H1 (cell line): ENCODE measurements at regions not wholly inside any gene's neighbourhood (a gene's known extent, or its start where the extent isn't known, plus 50 kb on each side); places are given as distances from the start of the nearest gene placed in this dataset.

Source experiments
- CTCF ChIA-PET: fragments of 300-600 bp; sonication (Branson Sonifier 250); formaldehyde crosslinking; loops from one replicate; lab custom pipeline; 2021; ENCODE audit not compliant: partially characterized antibody; lab: Charles Lee
- POLR2A ChIA-PET: fragments of 300-600 bp; sonication (Branson Sonifier 250); formaldehyde crosslinking; loops from one replicate; lab custom pipeline; 2021; ENCODE audit warnings: inconsistent platforms; ENCODE audit not compliant: partially characterized antibody; lab: Charles Lee
- DNase-seq, 2 experiments: peaks; one replicate each; pipeline versions ENCODE4 v3.0.0 to v3.0.0-alpha.2; 2010 to 2022; ENCODE audit warnings: low spot score in 2 of 2, low read depth in 1 of 2, mixed read lengths in 1 of 2
- FAIRE-seq: peaks from 2 replicates; lab custom pipeline; 2011; peaks lifted over from hg19 to GRCh38; lab: Jason Lieb, UNC
- H2AFZ ChIP-seq: 2 replicates; pipeline ENCODE4 v1.8.1; 2012; ENCODE audit warnings: low read length, inconsistent platforms
- H2AK5ac ChIP-seq: 2 replicates; pipeline ENCODE4 v1.6.1; 2013; ENCODE audit warnings: low read depth, low read length
- H2BK120ac ChIP-seq: replicated peaks from 2 replicates; pipeline ENCODE3; 2013; ENCODE audit warnings: low read depth, low read length, inconsistent platforms
- H2BK12ac ChIP-seq: 2 replicates; pipeline ENCODE4 v1.6.1; 2013; ENCODE audit warnings: low read depth, low read length
- H2BK15ac ChIP-seq: 2 replicates; pipeline ENCODE4 v1.6.1; 2013; ENCODE audit warnings: low read length
- H2BK20ac ChIP-seq: 2 replicates; pipeline ENCODE4 v1.6.1; 2013; ENCODE audit warnings: low read length
- H2BK5ac ChIP-seq: 2 replicates; pipeline ENCODE4 v1.6.1; 2013; ENCODE audit warnings: low read depth, low read length
- H3K14ac ChIP-seq: 2 replicates; pipeline ENCODE4 v1.6.1; 2013; ENCODE audit warnings: inconsistent platforms; ENCODE audit not compliant: insufficient read length
- H3K18ac ChIP-seq: 2 replicates; pipeline ENCODE4 v1.6.1; 2013; ENCODE audit warnings: low read length; ENCODE audit errors: extremely low read depth
- H3K23ac ChIP-seq: 2 replicates; pipeline ENCODE4 v1.6.1; 2013; ENCODE audit warnings: inconsistent platforms; ENCODE audit not compliant: insufficient read length
- H3K23me2 ChIP-seq: 2 replicates; pipeline ENCODE4 v1.6.1; 2013; ENCODE audit warnings: low read depth, low read length
- H3K27ac ChIP-seq: 2 replicates; pipeline ENCODE4 v1.6.1; 2011; ENCODE audit warnings: low read depth, low read length, inconsistent platforms
- H3K27me3 ChIP-seq, 4 experiments: replicated peaks in 1 of 4; 1 replicate in 1 of 4; 2 replicates in 3 of 4; pipeline versions ENCODE4 v1.6.1 to v1.8.1; 2011 to 2013; ENCODE audit warnings: low read length in 3 of 4, mild to moderate bottlenecking in 3 of 4, inconsistent platforms in 2 of 4, mixed read lengths in 2 of 4, moderate library complexity in 1 of 4; ENCODE audit not compliant: control insufficient read depth in 3 of 4, insufficient read depth in 3 of 4; ENCODE audit errors: extremely low read depth in 1 of 4
- H3K36me3 ChIP-seq, 4 experiments: 2 replicates each; pipeline versions ENCODE4 v1.6.1 to v1.8.1; 2011 to 2013; ENCODE audit warnings: mild to moderate bottlenecking in 4 of 4, low read length in 3 of 4, moderate library complexity in 2 of 4, control low read depth in 1 of 4, inconsistent platforms in 1 of 4; ENCODE audit not compliant: insufficient read depth in 4 of 4, control insufficient read depth in 2 of 4
- H3K4ac ChIP-seq: replicated peaks from 2 replicates; pipeline ENCODE3; 2013; ENCODE audit warnings: low read length, low read depth, mixed read lengths, inconsistent platforms; ENCODE audit not compliant: insufficient read length
- H3K4me1 ChIP-seq, 4 experiments: replicated peaks in 1 of 4; 1 replicate in 1 of 4; 2 replicates in 3 of 4; pipeline versions ENCODE4 v1.6.1 to v1.8.1; 2011 to 2013; ENCODE audit warnings: low read length in 3 of 4, inconsistent platforms in 2 of 4, mixed read lengths in 1 of 4; ENCODE audit not compliant: insufficient read depth in 4 of 4, control insufficient read depth in 3 of 4
- H3K4me2 ChIP-seq, 2 experiments: 2 replicates each; pipeline versions ENCODE4 v1.6.1 to v1.8.1; 2011 to 2013; ENCODE audit warnings: low read depth in 2 of 2, low read length in 2 of 2, control low read depth in 1 of 2, inconsistent platforms in 1 of 2, mild to moderate bottlenecking in 1 of 2; ENCODE audit not compliant: insufficient read depth in 1 of 2
- H3K4me3 ChIP-seq, 4 experiments: fragments of 200-600, 300-600 bp in 1 of 4; sonication (generic), shearing (Covaris generic), sonication (Bioruptor Twin) in 1 of 4; 2 replicates each; pipeline versions ENCODE4 v1.5.1 to v1.8.1; 2011 to 2016; ENCODE audit warnings: low read length in 4 of 4, low read depth in 3 of 4, control low read depth in 2 of 4, inconsistent platforms in 2 of 4, mild to moderate bottlenecking in 2 of 4, mixed read lengths in 1 of 4, moderate library complexity in 1 of 4; ENCODE audit not compliant: insufficient read depth in 2 of 4; ENCODE audit errors: extremely low read depth in 1 of 4
- H3K56ac ChIP-seq: replicated peaks from 2 replicates; pipeline ENCODE3; 2013; ENCODE audit warnings: low read depth, mild to moderate bottlenecking, mixed read lengths, low read length, inconsistent platforms; ENCODE audit not compliant: insufficient read length
- H3K79me1 ChIP-seq: 2 replicates; pipeline ENCODE4 v1.6.1; 2013; ENCODE audit warnings: low read depth, low read length, control low read depth
- H3K79me2 ChIP-seq, 2 experiments: 2 replicates each; pipeline versions ENCODE4 v1.6.1 to v1.8.1; 2012 to 2013; ENCODE audit warnings: low read length in 2 of 2, mild to moderate bottlenecking in 2 of 2, inconsistent platforms in 1 of 2; ENCODE audit not compliant: insufficient read depth in 2 of 2, control insufficient read depth in 1 of 2
- H3K9ac ChIP-seq, 4 experiments: replicated peaks in 1 of 4; 1 replicate in 1 of 4; 2 replicates in 3 of 4; pipeline versions ENCODE4 v1.6.1 to v1.8.1; 2011 to 2013; ENCODE audit warnings: low read depth in 3 of 4, low read length in 3 of 4, control low read depth in 2 of 4, mild to moderate bottlenecking in 2 of 4, moderate library complexity in 2 of 4, inconsistent platforms in 1 of 4; ENCODE audit errors: extremely low read depth in 1 of 4
- H3K9me3 ChIP-seq, 2 experiments: 2 replicates each; pipeline versions ENCODE4 v1.6.1 to v1.8.1; 2012 to 2013; ENCODE audit warnings: mild to moderate bottlenecking in 2 of 2, moderate library complexity in 2 of 2, control low read depth in 1 of 2, inconsistent platforms in 1 of 2, low read depth in 1 of 2, low read length in 1 of 2, mixed read lengths in 1 of 2; ENCODE audit not compliant: insufficient read depth in 2 of 2
- H4K20me1 ChIP-seq, 2 experiments: replicated peaks in 1 of 2; 2 replicates each; pipeline versions ENCODE3 to v1.8.1; 2011 to 2013; ENCODE audit warnings: inconsistent platforms in 2 of 2, low read length in 2 of 2, mild to moderate bottlenecking in 1 of 2; ENCODE audit not compliant: insufficient read depth in 2 of 2, control insufficient read depth in 1 of 2
- H4K5ac ChIP-seq: 2 replicates; pipeline ENCODE4 v1.6.1; 2013; ENCODE audit warnings: low read length, low read depth, mixed read lengths, inconsistent platforms; ENCODE audit not compliant: insufficient read length
- H4K8ac ChIP-seq: 2 replicates; pipeline ENCODE4 v1.8.0; 2013; ENCODE audit warnings: mild to moderate bottlenecking, moderate library complexity, low read length, inconsistent platforms; ENCODE audit not compliant: insufficient read depth; ENCODE audit errors: extremely low read depth
- H4K91ac ChIP-seq: replicated peaks from 2 replicates; pipeline ENCODE3; 2013; ENCODE audit warnings: low read length, mixed read lengths, inconsistent platforms; ENCODE audit not compliant: insufficient read length
- ASH2L ChIP-seq: fragments of 200-600, 300-600 bp; sonication (generic); IDR thresholded peaks from one replicate; pipeline ENCODE4 v1.7.1; 2017; ENCODE audit warnings: low read length
- BRCA1 ChIP-seq: IDR thresholded peaks from 2 replicates; pipeline ENCODE4 v1.6.1; 2012; ENCODE audit warnings: low read depth, low read length, improper control_type of control experiment
- CBX8 ChIP-seq: fragments of 300-800, 300-1000 bp; sonication (generic); IDR thresholded peaks from 2 replicates; pipeline ENCODE4 v1.7.1; 2016; ENCODE audit warnings: low read depth, low read length, borderline replicate concordance
- CHD2 ChIP-seq: IDR thresholded peaks from 2 replicates; pipeline ENCODE4 v1.6.1; 2012; ENCODE audit warnings: low read length, improper control_type of control experiment
- GTF2F1 ChIP-seq: IDR thresholded peaks from 2 replicates; pipeline ENCODE4 v1.6.1; 2012; ENCODE audit warnings: low read depth, low read length, improper control_type of control experiment, borderline replicate concordance
- KDM1A ChIP-seq: fragments of 200-600, 300-600 bp; sonication (generic); IDR thresholded peaks from 2 replicates; pipeline ENCODE4 v1.7.1; 2016; ENCODE audit warnings: mild to moderate bottlenecking, low read length, borderline replicate concordance
- KDM5A ChIP-seq: fragments of 200-600 bp; IDR thresholded peaks from 2 replicates; pipeline ENCODE4 v1.7.1; 2012; ENCODE audit warnings: mild to moderate bottlenecking, low read length, inconsistent platforms, mixed read lengths
- PHF8 ChIP-seq: fragments of 200-600 bp; sonication (generic); conservative IDR thresholded peaks from 2 replicates; pipeline ENCODE4 v1.7.1; 2012; ENCODE audit warnings: low read depth, mild to moderate bottlenecking, inconsistent platforms, low read length, moderate library complexity
- POLR2A ChIP-seq, 2 experiments: IDR thresholded peaks; 1 replicate in 1 of 2; 2 replicates in 1 of 2; pipeline ENCODE4 v1.6.1; 2011; ENCODE audit warnings: low read depth in 2 of 2, low read length in 2 of 2, mild to moderate bottlenecking in 2 of 2; ENCODE audit errors: control extremely low read depth in 1 of 2
- POLR2AphosphoS5 ChIP-seq: IDR thresholded peaks from 2 replicates; pipeline ENCODE4 v1.6.1; 2011; ENCODE audit warnings: low read depth, low read length
- POU5F1 ChIP-seq: IDR thresholded peaks from 2 replicates; pipeline ENCODE4 v1.6.1; 2011; ENCODE audit warnings: low read depth, mild to moderate bottlenecking, low read length, moderate library complexity
- RXRA ChIP-seq: IDR thresholded peaks from 2 replicates; pipeline ENCODE4 v1.6.1; 2011; ENCODE audit warnings: low read depth, mild to moderate bottlenecking, low read length, moderate library complexity; ENCODE audit not compliant: insufficient read depth
- SIX5 ChIP-seq: IDR thresholded peaks from 2 replicates; pipeline ENCODE4 v1.6.1; 2011; ENCODE audit warnings: mild to moderate bottlenecking, low read depth, low read length
- ZNF274 ChIP-seq: IDR thresholded peaks from 2 replicates; pipeline ENCODE4 v1.7.0; 2012; ENCODE audit warnings: low read length, borderline replicate concordance; ENCODE audit errors: extremely low read depth
- WGBS, 2 experiments: shearing (Covaris generic) in 1 of 2; methylation state at CpG; one replicate each; pipeline versions ENCODE4 v1.1.6 to v1.1.7; 2013 to 2015; ENCODE audit warnings: low lambda C conversion rate in 2 of 2, mixed read lengths in 2 of 2, inconsistent platforms in 1 of 2, low coverage in 1 of 2, missing lambda C conversion rate in 1 of 2; ENCODE audit not compliant: insufficient replicate concordance in 2 of 2, insufficient coverage in 1 of 2, insufficient read length in 1 of 2; ENCODE audit errors: extremely low coverage in 1 of 2, missing lambda C conversion rate in 1 of 2; 5-methylcytosine and 5-hydroxymethylcytosine counted together

DNA sequence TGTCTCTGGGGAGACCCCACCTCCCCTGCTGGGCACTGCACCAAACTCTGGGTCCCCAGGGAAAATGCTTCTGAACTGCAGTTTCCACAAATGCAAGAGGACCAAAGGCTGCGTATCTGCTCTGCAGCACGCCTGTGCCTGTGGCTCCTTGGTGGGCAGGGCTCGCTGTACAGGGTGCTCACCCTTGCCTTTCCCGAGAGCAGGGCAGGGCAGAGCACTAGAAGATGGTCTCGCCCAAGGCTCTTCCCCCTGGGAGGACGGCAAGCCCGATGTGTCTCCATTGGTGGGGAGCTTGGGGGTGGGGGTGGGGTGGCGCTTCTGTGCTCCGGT, 175.3 kb upstream of the RTL1 start:
- no peak for FAIRE-seq
- WGBS, 2 experiments: 88% methylated on average over 8 of the region's 9 CpGs; no CpG with 5 or more reads in 1 of the 2 experiments

More for the DNA sequence above, 175.3 kb upstream of the RTL1 start:
- H3K27me3 ChIP-seq: peaks cover 0 to 12% (median 7%) of the 10 kb centered on the region in 4 experiments; a peak in 5 of 7 replicates
- H3K27ac ChIP-seq: no peak overlapping the region
- H3K9ac ChIP-seq: no peak overlapping the region
- H2BK120ac ChIP-seq: no peak overlapping the region
- H3K36me3 ChIP-seq: no peaks in the 10 kb centered on the region
- no peak overlapping the region for H3K23ac ChIP-seq
- H3K23me2 ChIP-seq: peaks cover 5% of the 10 kb centered on the region; the same call in 1 of the 2 replicates
- no peak overlapping the region for H2BK20ac ChIP-seq
- H3K18ac ChIP-seq: no peak overlapping the region
- no peak overlapping the region for H3K4ac ChIP-seq
- H3K4me3 ChIP-seq: no peak overlapping the region
- H3K56ac ChIP-seq: no peak overlapping the region
- no peak overlapping the region for H2BK5ac ChIP-seq
- no peak for DNase-seq
- H4K8ac ChIP-seq: no peak overlapping the region
- no peak overlapping the region for H2AK5ac ChIP-seq
- no peak overlapping the region for H2AFZ ChIP-seq
- H3K4me1 ChIP-seq: peaks cover 5 to 14% (median 12%) of the 10 kb centered on the region in 4 experiments
- no peak overlapping the region for H3K14ac ChIP-seq
- no peak overlapping the region; a peak in 1 of 4 replicates for H3K4me2 ChIP-seq
- H4K91ac ChIP-seq: peak overlapping the region; percentile 65
- no peaks in the 10 kb centered on the region for H3K79me2 ChIP-seq
- no peaks in the 10 kb centered on the region for H3K9me3 ChIP-seq
- ChIA-PET CTCF (interaction anchor here (1.6 kb wide), 1 partner anchor 25 kb away, joined by 3 read pairs; no protein-coding TSS in a partner anchor), POLR2A (no interaction called here)
- H2BK15ac ChIP-seq: no peak overlapping the region
- no peaks in the 10 kb centered on the region for H3K79me1 ChIP-seq
- peak overlapping the region; percentile 84; the same call in 1 of the 2 replicates for H2BK12ac ChIP-seq
- no peaks in the 10 kb centered on the region for H4K20me1 ChIP-seq
- H4K5ac ChIP-seq: no peak overlapping the region
- TF ChIP-seq POLR2A (IDR thresholded peaks at IDR 0.05; ENCODE audit: control extremely low read depth in 1 of 2, low read depth in 2 of 2, low read length in 2 of 2) (no peak), ZNF274 (no peak), POLR2AphosphoS5 (no peak), KDM1A (no peak), CBX8 (no peak), SIX5 (no peak), GTF2F1 (no peak), PHF8 (no peak), BRCA1 (no peak), ASH2L (no peak), CHD2 (no peak), RXRA (no peak), POU5F1 (no peak), KDM5A (no peak)
